ENCODE measurements at regions not wholly inside any gene's neighbourhood (a gene's known extent, or its start where the extent isn't known, plus 50 kb on each side); places are given as distances from the start of the nearest gene placed in this dataset.

DNA sequence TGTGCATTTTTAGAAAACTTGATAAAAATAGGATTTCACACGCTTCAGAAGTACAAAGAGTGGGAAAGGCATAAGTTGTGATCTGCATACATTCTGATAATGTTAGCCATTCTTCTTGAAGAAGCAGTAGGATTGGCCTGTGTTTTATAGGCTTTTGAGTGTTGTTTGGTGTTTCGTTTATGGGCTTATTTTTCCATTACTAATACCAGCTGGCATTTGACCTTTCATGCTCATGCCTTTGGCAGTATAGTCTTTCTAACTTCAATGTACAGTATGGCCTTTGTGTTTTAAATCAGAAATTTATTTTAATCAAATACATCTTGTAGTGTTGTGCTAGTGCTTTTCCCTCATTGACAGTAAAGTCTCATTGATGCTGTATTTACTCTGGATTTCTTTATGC, 51.5 kb upstream of the SLC4A4 start:
- Mint-ChIP-seq H3K27me3 (no peaks in the 10 kb centered on the region), H3K9me3 (ENCODE audit: low read depth) (no peaks in the 10 kb centered on the region), H3K4me3 (ENCODE audit: low read depth) (no peak overlapping the region), H3K36me3 (ENCODE audit: insufficient read depth) (peaks cover 10% of the 10 kb centered on the region), H3K27ac (no peak overlapping the region), H3K4me1 (ENCODE audit: low read depth) (peaks cover 57% of the 10 kb centered on the region)
- TF ChIP-seq, protein P1, sequence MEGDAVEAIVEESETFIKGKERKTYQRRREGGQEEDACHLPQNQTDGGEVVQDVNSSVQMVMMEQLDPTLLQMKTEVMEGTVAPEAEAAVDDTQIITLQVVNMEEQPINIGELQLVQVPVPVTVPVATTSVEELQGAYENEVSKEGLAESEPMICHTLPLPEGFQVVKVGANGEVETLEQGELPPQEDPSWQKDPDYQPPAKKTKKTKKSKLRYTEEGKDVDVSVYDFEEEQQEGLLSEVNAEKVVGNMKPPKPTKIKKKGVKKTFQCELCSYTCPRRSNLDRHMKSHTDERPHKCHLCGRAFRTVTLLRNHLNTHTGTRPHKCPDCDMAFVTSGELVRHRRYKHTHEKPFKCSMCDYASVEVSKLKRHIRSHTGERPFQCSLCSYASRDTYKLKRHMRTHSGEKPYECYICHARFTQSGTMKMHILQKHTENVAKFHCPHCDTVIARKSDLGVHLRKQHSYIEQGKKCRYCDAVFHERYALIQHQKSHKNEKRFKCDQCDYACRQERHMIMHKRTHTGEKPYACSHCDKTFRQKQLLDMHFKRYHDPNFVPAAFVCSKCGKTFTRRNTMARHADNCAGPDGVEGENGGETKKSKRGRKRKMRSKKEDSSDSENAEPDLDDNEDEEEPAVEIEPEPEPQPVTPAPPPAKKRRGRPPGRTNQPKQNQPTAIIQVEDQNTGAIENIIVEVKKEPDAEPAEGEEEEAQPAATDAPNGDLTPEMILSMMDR (IDR thresholded peaks at IDR 0.05; ENCODE audit: unreplicated experiment): no peak
- no peak for DNase-seq (ENCODE audit: low spot score, unreplicated experiment)

DNA sequence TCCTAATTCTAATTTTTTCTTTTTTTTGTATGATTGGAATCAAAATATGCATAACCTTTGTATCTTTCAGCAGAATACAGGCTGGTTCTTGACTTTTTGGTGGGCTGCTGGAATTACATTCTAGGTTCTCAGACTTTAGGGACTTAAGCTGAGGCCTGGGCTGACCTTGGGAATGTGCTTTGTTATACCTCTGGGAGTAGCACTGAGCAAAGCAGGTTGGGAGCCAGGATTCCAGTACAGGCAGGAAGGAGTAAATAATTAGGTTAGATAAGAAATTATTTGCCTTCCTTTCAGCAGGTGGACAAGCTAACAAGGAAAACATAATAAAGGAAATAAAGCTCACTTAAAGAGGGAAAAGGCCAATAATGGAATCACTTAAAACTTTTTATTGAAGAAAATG, 49.9 kb upstream of the SLC4A4 start:
- H3K27ac Mint-ChIP-seq: peak overlapping the region; percentile 94
- DNase-seq (ENCODE audit: low spot score, unreplicated experiment): no peak
- peaks cover 13% of the 10 kb centered on the region for H3K36me3 Mint-ChIP-seq (ENCODE audit: insufficient read depth)
- no peak overlapping the region for H3K4me3 Mint-ChIP-seq (ENCODE audit: low read depth)
- no peaks in the 10 kb centered on the region for H3K9me3 Mint-ChIP-seq (ENCODE audit: low read depth)
- H3K4me1 Mint-ChIP-seq (ENCODE audit: low read depth): peaks cover 50% of the 10 kb centered on the region
- no peaks in the 10 kb centered on the region for H3K27me3 Mint-ChIP-seq
- TF ChIP-seq, protein P1 (IDR thresholded peaks at IDR 0.05; ENCODE audit: unreplicated experiment): peak; percentile 7
